Hematopoietic multipotent progenitor cell treated with erythropoietin and hydrocortisone succinate and interleukin-3 and kit ligand, for 8 days (in vitro differentiated cells): ENCODE measurements at regions not wholly inside any gene's neighbourhood (a gene's known extent, or its start where the extent isn't known, plus 50 kb on each side); places are given as distances from the start of the nearest gene placed in this dataset.
"Not testable (repeated sequence)": the region's sequence is repeated elsewhere in the genome, so short reads cannot be mapped to it uniquely, and the experiment has no call there.

ENCODE experiments used
- DNase-seq: peaks from one replicate; pipeline ENCODE4 v3.0.0-alpha.2; 2015

- DNase-seq, result no peak
Observed at GRCh38 chr11:29482510-29482909, 534.3 kb downstream of the KCNA4 start.

- no peak for DNase-seq
Observed at GRCh38 chr11:29481738-29482137, 535.1 kb downstream of the KCNA4 start.

GRCh38 chr11:29480981-29481380 is 535.8 kb downstream of the KCNA4 start:
- no peak for DNase-seq

- DNase-seq, result no peak
Observed at GRCh38 chr11:29458252-29458651, 558.6 kb downstream of the KCNA4 start.

- DNase-seq, result no peak
Observed at GRCh38 chr11:29452146-29452545, 564.7 kb downstream of the KCNA4 start.

GRCh38 chr11:29449281-29450074 is 567.4 kb downstream of the KCNA4 start:
- DNase-seq, result no peak

- no peak for DNase-seq
Observed at GRCh38 chr11:29448246-29448877, 568.5 kb downstream of the KCNA4 start.

GRCh38 chr11:29447821-29448220 is 569.0 kb downstream of the KCNA4 start:
- DNase-seq, result no peak

- DNase-seq, result no peak
Observed at GRCh38 chr11:29446132-29446531, 570.7 kb downstream of the KCNA4 start.

- DNase-seq, result not testable (repeated sequence)
Observed at GRCh38 chr11:29445191-29445590, 571.6 kb downstream of the KCNA4 start.

GRCh38 chr11:29438815-29439214 is 578.0 kb downstream of the KCNA4 start:
- no peak for DNase-seq

GRCh38 chr11:29435421-29435820 is 581.4 kb downstream of the KCNA4 start:
- no peak for DNase-seq

- DNase-seq, result peak; percentile 16
Observed at GRCh38 chr11:29432719-29433325, 584.0 kb downstream of the KCNA4 start.

- no peak for DNase-seq
Observed at GRCh38 chr11:29405305-29405704, 611.5 kb downstream of the KCNA4 start.

- DNase-seq, result no peak
Observed at GRCh38 chr11:29395555-29396072, 621.2 kb downstream of the KCNA4 start.

GRCh38 chr11:29389793-29390192 is 627.0 kb downstream of the KCNA4 start:
- DNase-seq, result no peak

GRCh38 chr11:29373725-29374124 is 643.1 kb downstream of the KCNA4 start:
- DNase-seq, result no peak

GRCh38 chr11:29368126-29368525 is 648.7 kb downstream of the KCNA4 start:
- no peak for DNase-seq

- no peak for DNase-seq
Observed at GRCh38 chr11:29364006-29364405, 652.8 kb downstream of the KCNA4 start.

- no peak for DNase-seq
Observed at GRCh38 chr11:29361369-29361768, 655.5 kb downstream of the KCNA4 start.

GRCh38 chr11:29353833-29354232 is 663.0 kb downstream of the KCNA4 start:
- DNase-seq, result no peak

- DNase-seq, result no peak
Observed at GRCh38 chr11:29352273-29352795, 664.5 kb downstream of the KCNA4 start.

GRCh38 chr11:29351301-29351873 is 665.4 kb downstream of the KCNA4 start:
- DNase-seq, result no peak
